ENCODE measurements at regions not wholly inside any gene's neighbourhood (a gene's known extent, or its start where the extent isn't known, plus 50 kb on each side); places are given as distances from the start of the nearest gene placed in this dataset.
A peak's percentile ranks its signal among the peaks of the same experiment; 100 is the strongest.

GRCh38 chr3:103410231-103410630 lies 975.4 kb downstream of the ZPLD1 start:
- H3K9me3 ChIP-seq: no peaks in the 10 kb centered on the region
- H3K4me1 ChIP-seq (ENCODE audit: low read depth): no peaks in the 10 kb centered on the region
- DNase-seq (peak in 1 of 3 donors; percentile 9), ATAC-seq (no peak)
- no peak for TF ChIP-seq CTCF (IDR thresholded peaks at IDR 0.05)
- no peak overlapping the region for H3K4me3 ChIP-seq
- no peaks in the 10 kb centered on the region for H3K36me3 ChIP-seq (ENCODE audit: low read depth)
- intact Hi-C loops (cut with DNase I, micrococcal nuclease): no loop called here

- H3K9me3 ChIP-seq: no peaks in the 10 kb centered on the region
- ATAC-seq (no peak), DNase-seq (no peak)
- no peaks in the 10 kb centered on the region for H3K36me3 ChIP-seq (ENCODE audit: low read depth)
- no peak for TF ChIP-seq CTCF (IDR thresholded peaks at IDR 0.05)
- intact Hi-C loops (cut with DNase I, micrococcal nuclease): no loop called here
- H3K4me3 ChIP-seq: no peak overlapping the region
- no peaks in the 10 kb centered on the region for H3K4me1 ChIP-seq (ENCODE audit: low read depth)
These were observed 986.6 kb downstream of the ZPLD1 start for GRCh38 chr3:103421460-103421859.

- no peak for ATAC-seq
- TF ChIP-seq CTCF (IDR thresholded peaks at IDR 0.05): no peak
- Histone ChIP-seq H3K36me3 (ENCODE audit: low read depth) (no peaks in the 10 kb centered on the region), H3K4me3 (no peak overlapping the region), H3K4me1 (ENCODE audit: low read depth) (no peaks in the 10 kb centered on the region), H3K9me3 (no peaks in the 10 kb centered on the region)
- intact Hi-C loops (cut with DNase I, micrococcal nuclease): no loop called here
- DNase-seq: no peak
These were observed 1003.1 kb downstream of the ZPLD1 start for GRCh38 chr3:103437883-103438282.

GRCh38 chr3:103440539-103441203 lies 1005.9 kb downstream of the ZPLD1 start:
- no peak overlapping the region for H3K4me3 ChIP-seq
- DNase-seq (no peak), ATAC-seq (no peak)
- no peaks in the 10 kb centered on the region for H3K9me3 ChIP-seq
- H3K36me3 ChIP-seq (ENCODE audit: low read depth): no peaks in the 10 kb centered on the region
- TF ChIP-seq CTCF (IDR thresholded peaks at IDR 0.05): no peak
- no peaks in the 10 kb centered on the region for H3K4me1 ChIP-seq (ENCODE audit: low read depth)
- intact Hi-C loops (cut with DNase I, micrococcal nuclease): no loop called here

- intact Hi-C loops (cut with DNase I, micrococcal nuclease): no loop called here
- DNase-seq: peak in 1 of 3 donors; percentile 18
- peaks cover 2% of the 10 kb centered on the region for H3K9me3 ChIP-seq
- H3K4me1 ChIP-seq (ENCODE audit: low read depth): no peaks in the 10 kb centered on the region
- H3K36me3 ChIP-seq (ENCODE audit: low read depth): no peaks in the 10 kb centered on the region
- ATAC-seq: no peak
- no peak for TF ChIP-seq CTCF (IDR thresholded peaks at IDR 0.05)
- H3K4me3 ChIP-seq: no peak overlapping the region
These were observed 1012.3 kb downstream of the ZPLD1 start for GRCh38 chr3:103446953-103447629.
